ENCODE measurements at regions not wholly inside any gene's neighbourhood (a gene's known extent, or its start where the extent isn't known, plus 50 kb on each side); places are given as distances from the start of the nearest gene placed in this dataset.

- no peak for TF ChIP-seq RFX5 (IDR thresholded peaks at IDR 0.05; ENCODE audit: borderline replicate concordance, low read depth, low read length)
- no peak for TF ChIP-seq SP2 (IDR thresholded peaks at IDR 0.05; ENCODE audit: low read length)
- TF ChIP-seq POLR2AphosphoS5 (IDR thresholded peaks at IDR 0.05; ENCODE audit: low read depth, low read length), result no peak
- TF ChIP-seq, protein P1, sequence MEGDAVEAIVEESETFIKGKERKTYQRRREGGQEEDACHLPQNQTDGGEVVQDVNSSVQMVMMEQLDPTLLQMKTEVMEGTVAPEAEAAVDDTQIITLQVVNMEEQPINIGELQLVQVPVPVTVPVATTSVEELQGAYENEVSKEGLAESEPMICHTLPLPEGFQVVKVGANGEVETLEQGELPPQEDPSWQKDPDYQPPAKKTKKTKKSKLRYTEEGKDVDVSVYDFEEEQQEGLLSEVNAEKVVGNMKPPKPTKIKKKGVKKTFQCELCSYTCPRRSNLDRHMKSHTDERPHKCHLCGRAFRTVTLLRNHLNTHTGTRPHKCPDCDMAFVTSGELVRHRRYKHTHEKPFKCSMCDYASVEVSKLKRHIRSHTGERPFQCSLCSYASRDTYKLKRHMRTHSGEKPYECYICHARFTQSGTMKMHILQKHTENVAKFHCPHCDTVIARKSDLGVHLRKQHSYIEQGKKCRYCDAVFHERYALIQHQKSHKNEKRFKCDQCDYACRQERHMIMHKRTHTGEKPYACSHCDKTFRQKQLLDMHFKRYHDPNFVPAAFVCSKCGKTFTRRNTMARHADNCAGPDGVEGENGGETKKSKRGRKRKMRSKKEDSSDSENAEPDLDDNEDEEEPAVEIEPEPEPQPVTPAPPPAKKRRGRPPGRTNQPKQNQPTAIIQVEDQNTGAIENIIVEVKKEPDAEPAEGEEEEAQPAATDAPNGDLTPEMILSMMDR (IDR thresholded peaks at IDR 0.05; ENCODE audit: control extremely low read depth in 1 of 3, insufficient read depth in 1 of 3, low read depth in 1 of 3, low read length in 3 of 3), result no peak
- TF ChIP-seq JUND (IDR thresholded peaks at IDR 0.05; ENCODE audit: low read length), result no peak
- no peak for TF ChIP-seq CEBPB (IDR thresholded peaks at IDR 0.05; ENCODE audit: low read depth, low read length)
- TF ChIP-seq, protein P2, sequence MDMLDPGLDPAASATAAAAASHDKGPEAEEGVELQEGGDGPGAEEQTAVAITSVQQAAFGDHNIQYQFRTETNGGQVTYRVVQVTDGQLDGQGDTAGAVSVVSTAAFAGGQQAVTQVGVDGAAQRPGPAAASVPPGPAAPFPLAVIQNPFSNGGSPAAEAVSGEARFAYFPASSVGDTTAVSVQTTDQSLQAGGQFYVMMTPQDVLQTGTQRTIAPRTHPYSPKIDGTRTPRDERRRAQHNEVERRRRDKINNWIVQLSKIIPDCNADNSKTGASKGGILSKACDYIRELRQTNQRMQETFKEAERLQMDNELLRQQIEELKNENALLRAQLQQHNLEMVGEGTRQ (IDR thresholded peaks at IDR 0.05; ENCODE audit: low read length), result no peak
- no peak for TF ChIP-seq SRF (IDR thresholded peaks at IDR 0.05; ENCODE audit: low read depth, low read length)
- no peak for TF ChIP-seq JUN (IDR thresholded peaks at IDR 0.05; ENCODE audit: low read depth, low read length)
- no peak for TF ChIP-seq TAF1 (IDR thresholded peaks at IDR 0.05; ENCODE audit: low read depth, low read length)
These were observed 706.9 kb upstream of the VSTM2A start for GRCh38 chr7:53835301-53835700.

Data from H1 (cell line).